Left ventricle myocardium superior (tissue), 1 donor: ENCODE measurements at regions not wholly inside any gene's neighbourhood (a gene's known extent, or its start where the extent isn't known, plus 50 kb on each side); places are given as distances from the start of the nearest gene placed in this dataset.
"Not testable (repeated sequence)": the region's sequence is repeated elsewhere in the genome, so short reads cannot be mapped to it uniquely, and the experiment has no call there.

Experiments used
- ATAC-seq: fragments of 200-7000 bp; cut with Tn5 transposase; one replicate; pipeline ENCODE4 v1.9.1; 2020; ENCODE audit warnings: mild to moderate bottlenecking, moderate library complexity
- DNase-seq: peaks from one replicate; pipeline ENCODE4 v3.0.0-alpha.2; 2020
- intact Hi-C: fragments of 100-400 bp; cut with micrococcal nuclease; formaldehyde crosslinking; loops from one replicate; pipeline ENCODE4 v1.11.0; 2022
- donor health status: DM: no; HTN: yes; CAD: no; lungs with severe emphysema.

DNA sequence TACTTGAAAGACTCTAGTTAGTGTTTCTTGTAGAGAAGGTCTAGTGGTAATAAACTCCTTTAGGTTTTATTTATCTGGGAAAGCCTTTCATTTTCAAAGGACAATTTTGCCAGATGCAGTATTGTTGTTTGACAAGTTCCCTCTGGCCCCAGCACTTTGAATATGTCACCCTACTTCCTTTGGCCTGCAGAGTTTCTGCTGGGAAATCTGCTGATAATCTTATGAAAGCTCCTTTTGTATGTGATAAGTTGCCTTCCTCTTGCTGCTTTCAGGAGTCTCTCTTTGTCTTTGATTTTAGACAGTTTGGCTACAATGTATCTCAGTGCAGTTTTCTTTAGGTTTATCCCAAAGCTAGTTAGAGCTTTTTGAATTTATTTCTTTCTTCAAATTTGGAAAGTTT is 106.2 kb upstream of the L3MBTL4 start:
- DNase-seq (no peak), ATAC-seq (no peak)
- intact Hi-C loops = no loop called here

DNA sequence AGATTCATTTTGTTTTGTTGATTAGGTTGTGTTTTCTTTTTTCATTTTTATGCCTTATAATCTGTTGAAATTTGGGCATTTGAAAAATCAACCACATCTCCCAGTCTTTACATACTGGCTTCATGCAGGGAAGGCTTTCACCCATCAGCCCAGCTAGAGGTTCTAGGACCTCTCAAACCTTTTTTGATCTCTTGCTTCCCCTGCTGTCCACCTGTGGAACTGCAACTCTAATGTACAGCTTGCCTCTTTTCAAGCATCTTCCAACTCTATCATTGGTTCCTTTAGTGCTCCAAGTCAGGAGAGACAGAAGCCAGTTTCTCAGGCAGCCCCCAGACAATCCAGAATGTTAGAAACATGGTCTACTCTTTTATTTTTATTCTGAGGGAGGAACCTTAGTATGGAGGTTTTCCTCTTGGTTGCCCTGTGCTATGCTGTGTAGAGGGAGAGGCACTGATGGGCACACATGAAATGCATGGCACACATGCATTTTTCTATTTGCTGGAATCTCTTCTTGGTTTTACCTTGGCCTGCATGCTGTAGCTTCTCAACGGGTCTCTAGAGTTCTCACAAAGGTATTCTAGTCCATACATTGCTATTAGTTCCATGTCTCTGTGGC is 107.2 kb upstream of the L3MBTL4 start:
- DNase-seq = no peak
- ATAC-seq = no peak
- intact Hi-C loops = no loop called here

GRCh38 chr18:6525604-6526003 is 110.9 kb upstream of the L3MBTL4 start:
- ATAC-seq (no peak), DNase-seq (no peak)
- intact Hi-C loops = no loop called here

DNA sequence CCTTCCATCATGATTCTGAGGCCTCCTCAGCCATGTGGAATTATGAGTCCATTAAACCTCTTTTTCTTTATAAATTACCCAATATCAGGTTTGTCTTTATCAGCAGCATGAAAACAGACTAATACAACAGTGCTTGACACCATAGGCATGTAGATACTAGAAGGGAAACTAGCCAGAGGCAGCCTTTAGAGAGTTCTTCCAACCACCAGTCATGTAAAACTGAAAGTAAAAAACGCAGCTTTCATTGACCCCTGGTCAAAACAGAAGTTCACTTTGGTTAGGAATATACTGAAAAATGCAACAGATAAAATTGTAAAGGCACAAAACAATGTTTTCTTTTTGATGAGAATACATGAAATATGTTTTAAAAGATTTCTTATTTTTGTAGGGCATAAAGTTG is 122.8 kb upstream of the L3MBTL4 start:
- ATAC-seq (no peak), DNase-seq (no peak)
- intact Hi-C loops = no loop called here

DNA sequence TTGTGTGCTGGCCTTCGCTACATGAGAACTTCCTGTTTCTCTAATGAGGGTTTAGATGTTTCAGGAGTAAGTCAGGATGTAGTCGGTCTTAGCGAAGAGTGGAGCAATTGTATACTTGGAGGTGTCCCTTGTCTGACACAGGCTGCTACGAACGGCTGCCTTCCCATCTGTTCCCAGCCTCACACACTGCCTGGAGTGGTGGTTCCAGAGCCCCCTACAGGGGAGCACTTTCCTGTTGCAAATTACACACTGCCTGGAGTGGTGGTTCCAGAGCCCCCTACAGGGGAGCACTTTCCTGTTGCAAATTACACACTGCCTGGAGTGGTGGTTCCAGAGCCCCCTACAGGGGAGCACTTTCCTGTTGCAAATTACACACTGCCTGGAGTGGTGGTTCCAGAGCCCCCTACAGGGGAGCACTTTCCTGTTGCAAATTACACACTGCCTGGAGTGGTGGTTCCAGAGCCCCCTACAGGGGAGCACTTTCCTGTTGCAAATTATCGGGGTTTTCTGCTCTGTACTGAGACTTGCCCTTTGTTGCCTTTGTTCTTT is 126.5 kb upstream of the L3MBTL4 start:
- intact Hi-C loops = loop anchor here (5.0 kb wide), 1 partner anchor 341 kb away; no protein-coding TSS in a partner anchor

GRCh38 chr18:6542296-6542695 is 127.6 kb upstream of the L3MBTL4 start:
- ATAC-seq = no peak
- intact Hi-C loops = loop anchor here (5.0 kb wide), 1 partner anchor 340 kb away; no protein-coding TSS in a partner anchor
- DNase-seq = no peak

More for the DNA sequence above, 126.5 kb upstream of the L3MBTL4 start:
- ATAC-seq, DNase-seq: not testable (repeated sequence)

DNA sequence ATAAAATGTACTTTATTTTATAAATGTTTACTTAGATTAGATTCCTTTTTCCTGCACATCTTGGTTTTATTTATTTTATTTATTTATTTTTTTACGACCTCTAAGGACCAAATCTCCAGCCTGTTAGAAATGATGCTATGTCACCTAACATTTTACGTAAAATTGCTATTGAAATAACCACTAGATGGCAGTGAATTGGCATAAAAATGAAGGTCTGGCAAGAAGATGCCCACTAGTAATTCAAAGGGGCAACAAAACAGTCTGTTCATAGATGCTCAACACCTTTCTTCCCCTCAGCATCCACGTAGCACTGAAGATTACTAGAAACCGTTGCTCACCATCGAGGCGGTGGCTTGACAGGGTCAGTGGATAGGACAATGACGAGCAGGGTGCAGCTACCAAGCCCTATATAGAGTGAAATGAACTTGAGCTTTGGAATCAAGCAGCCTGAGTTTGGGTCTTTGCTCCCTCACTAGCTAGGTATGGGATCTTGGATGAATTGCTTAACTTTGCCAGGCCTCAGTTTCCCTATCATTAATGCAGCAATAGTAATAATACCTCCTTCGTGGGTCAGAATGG is 128.7 kb upstream of the L3MBTL4 start:
- DNase-seq (no peak), ATAC-seq (no peak)
- intact Hi-C loops = loop anchor here (5.0 kb wide), 1 partner anchor 339 kb away; no protein-coding TSS in a partner anchor

DNA sequence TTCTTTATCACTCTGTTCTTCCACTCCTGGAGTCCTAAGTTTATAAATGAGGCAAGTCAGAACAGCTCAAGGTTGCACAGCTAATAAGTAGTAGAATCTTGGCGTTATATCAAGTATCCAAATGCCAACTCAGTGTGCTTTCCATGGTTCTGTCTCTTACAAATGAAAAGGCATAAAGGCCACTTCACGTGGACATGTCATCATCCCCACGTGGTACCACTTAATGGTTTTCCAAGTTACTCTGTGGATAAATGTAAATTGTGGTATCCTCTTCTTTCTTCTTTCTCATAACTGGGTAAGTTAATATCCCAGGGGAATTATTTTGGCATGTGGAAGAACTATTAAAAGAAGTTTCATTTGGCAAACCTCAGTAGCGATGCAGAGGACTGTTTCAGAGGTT is 131.5 kb upstream of the L3MBTL4 start:
- DNase-seq = no peak
- intact Hi-C loops = no loop called here
- no peak for ATAC-seq

DNA sequence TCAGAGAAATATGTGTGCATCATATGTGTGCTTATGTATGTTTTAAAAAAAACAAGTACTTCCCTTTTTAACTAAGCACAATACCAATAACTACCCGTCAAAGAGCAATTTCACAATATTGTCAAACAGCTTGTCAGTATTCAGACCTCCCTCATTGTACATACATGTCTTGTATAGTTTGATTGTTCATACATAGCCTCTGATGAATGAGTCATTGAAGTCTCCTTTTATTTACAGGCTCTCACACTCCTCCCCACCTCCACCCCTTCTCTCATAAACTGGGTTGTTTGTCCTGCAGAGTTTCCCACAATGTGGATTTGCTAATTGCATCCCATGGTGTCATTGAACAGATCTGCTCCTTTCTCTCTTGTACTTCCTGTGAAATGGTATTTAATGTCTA is 132.8 kb upstream of the L3MBTL4 start:
- DNase-seq (no peak), ATAC-seq (no peak)
- intact Hi-C loops = no loop called here

- no peak for DNase-seq
- ATAC-seq = no peak
- intact Hi-C loops = no loop called here
These were observed 138.7 kb upstream of the L3MBTL4 start for GRCh38 chr18:6553234-6553900.

GRCh38 chr18:6557057-6557769 is 142.5 kb upstream of the L3MBTL4 start:
- DNase-seq (peak; percentile 50), ATAC-seq (no peak)
- intact Hi-C loops = no loop called here

DNA sequence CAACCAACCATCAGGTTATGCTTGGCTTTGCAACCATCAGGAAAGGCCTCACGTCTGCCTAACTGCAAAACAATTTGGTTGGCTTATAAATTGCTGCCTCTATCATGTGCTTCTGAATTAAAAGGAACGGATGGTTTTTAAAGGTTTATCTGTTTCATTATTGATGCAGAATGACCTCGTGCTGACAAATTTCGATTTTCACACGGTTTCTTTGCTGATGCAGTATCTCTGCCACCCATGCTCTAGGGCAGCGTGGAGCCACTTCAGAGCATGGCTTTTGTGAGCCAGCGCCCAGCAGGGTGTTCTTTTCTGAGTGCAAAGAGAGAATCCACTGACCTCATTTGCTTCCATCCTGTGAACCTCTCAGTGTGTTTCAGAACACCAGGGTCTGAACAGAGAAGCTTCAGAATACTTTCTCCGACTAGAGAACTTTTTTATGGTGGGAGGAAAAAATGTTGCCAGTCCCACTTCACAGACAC is 143.1 kb upstream of the L3MBTL4 start:
- intact Hi-C loops = no loop called here
- ATAC-seq = no peak

DNA sequence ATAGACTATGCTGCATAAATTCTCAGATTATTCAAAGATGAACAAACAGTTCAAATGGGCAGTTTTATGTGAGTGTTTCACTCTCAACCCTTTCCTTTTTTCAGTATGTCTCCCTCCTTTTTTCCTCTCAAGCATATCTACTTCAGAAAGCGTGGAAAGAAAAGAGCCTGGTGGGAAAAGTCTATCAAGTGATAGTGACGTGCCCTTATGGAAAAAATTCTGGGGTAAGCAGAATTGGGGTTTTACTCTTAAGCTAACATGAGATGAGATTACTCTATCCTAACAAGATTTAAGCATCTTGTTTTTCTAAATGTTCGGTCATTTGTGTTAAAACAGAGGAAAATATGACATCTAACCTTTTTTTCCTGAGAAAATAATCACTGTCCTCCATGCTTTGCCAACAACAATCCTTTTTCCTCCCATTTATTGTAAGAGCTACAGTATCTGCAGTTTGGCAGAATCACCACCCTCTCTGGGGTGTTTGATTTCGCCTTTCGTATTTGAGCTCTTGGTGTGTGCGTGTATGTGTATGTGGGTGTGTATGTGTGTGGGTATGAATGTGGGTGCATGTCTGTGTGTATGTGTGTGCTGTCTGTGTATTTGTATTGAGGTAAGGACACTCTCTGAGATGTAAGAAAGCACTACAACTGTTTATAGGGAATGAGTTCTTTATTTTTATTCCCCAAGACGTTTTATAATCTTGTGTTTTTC is 143.9 kb upstream of the L3MBTL4 start:
- intact Hi-C loops = no loop called here
- ATAC-seq (no peak), DNase-seq (no peak)

More for the DNA sequence above, 143.1 kb upstream of the L3MBTL4 start:
- DNase-seq = no peak

- no peak for DNase-seq
- no peak for ATAC-seq
- intact Hi-C loops = no loop called here
These were observed 144.6 kb upstream of the L3MBTL4 start for GRCh38 chr18:6559296-6559695.

- ATAC-seq (no peak), DNase-seq (no peak)
- intact Hi-C loops = no loop called here
These were observed 146.3 kb upstream of the L3MBTL4 start for GRCh38 chr18:6561016-6561415.

- ATAC-seq (peak; percentile 97), DNase-seq (peak; percentile 77)
- intact Hi-C loops = no loop called here
These were observed 146.7 kb upstream of the L3MBTL4 start for GRCh38 chr18:6561420-6561861.

DNA sequence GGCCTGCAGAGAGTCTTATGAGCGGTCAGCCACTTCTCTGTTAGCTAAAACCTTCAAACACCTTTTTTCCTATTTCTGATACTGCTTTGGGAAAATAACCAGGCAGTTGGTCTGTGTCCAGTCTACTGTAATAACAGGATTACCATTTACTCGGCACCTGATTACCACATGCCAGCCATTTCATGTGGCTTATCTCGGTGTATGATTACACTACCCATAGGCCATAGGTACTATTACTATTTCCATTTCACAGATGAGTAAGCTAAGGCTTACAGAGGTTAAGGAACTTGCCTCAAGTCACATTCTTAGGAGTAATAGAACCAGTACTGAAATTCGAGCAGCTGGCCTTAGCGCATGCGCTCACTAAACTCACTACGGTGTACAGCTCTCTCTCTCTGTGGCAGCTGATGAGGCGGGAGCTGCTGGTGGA is 147.2 kb upstream of the L3MBTL4 start:
- intact Hi-C loops = no loop called here
- DNase-seq = no peak
- peak; percentile 51 for ATAC-seq

GRCh38 chr18:6563896-6564295 is 149.2 kb upstream of the L3MBTL4 start:
- no peak for ATAC-seq
- intact Hi-C loops = no loop called here
- no peak for DNase-seq
